Transverse colon (tissue), 4 donors: ENCODE measurements at regions not wholly inside any gene's neighbourhood (a gene's known extent, or its start where the extent isn't known, plus 50 kb on each side); places are given as distances from the start of the nearest gene placed in this dataset.

Source experiments
- DNase-seq: peaks from one replicate; pipeline ENCODE4 v3.0.0-alpha.2; 2019
- H3K27ac ChIP-seq, 4 donors: fragments of 200-600 bp; sonication (generic); 2 replicates each; pipeline ENCODE4 v1.5.1; 2016 to 2018; ENCODE audit warnings: inconsistent platforms in 4 of 4
- H3K27me3 ChIP-seq: fragments of 200-600 bp; sonication (generic); 2 replicates; pipeline ENCODE4 v1.5.1; 2017; ENCODE audit warnings: inconsistent platforms
- H3K36me3 ChIP-seq, 4 donors: fragments of 200-600 bp; sonication (generic); 2 replicates each; pipeline ENCODE4 v1.5.1; 2017 to 2019; ENCODE audit warnings: inconsistent platforms in 4 of 4
- H3K4me1 ChIP-seq, 4 donors: fragments of 200-600 bp; sonication (generic); 2 replicates each; pipeline ENCODE4 v1.5.1; 2017 to 2020; ENCODE audit warnings: inconsistent platforms in 4 of 4
- H3K4me3 ChIP-seq, 4 donors: fragments of 200-600 bp; sonication (generic); 1 replicate in 1 of 4; 2 replicates in 3 of 4; pipeline versions ENCODE4 v1.5.1 to v1.6.1; 2017 to 2019; ENCODE audit warnings: inconsistent platforms in 4 of 4
- H3K9me3 ChIP-seq, 2 donors: fragments of 200-600 bp; sonication (generic); 2 replicates each; pipeline ENCODE4 v1.5.1; 2017 to 2019; ENCODE audit warnings: inconsistent platforms in 2 of 2
- EP300 ChIP-seq: sonication (generic); formaldehyde crosslinking; IDR thresholded peaks from one replicate; pipeline ENCODE4 v1.6.1; 2017; ENCODE audit warnings: antibody characterized with exemption, low read depth
- POLR2A ChIP-seq: fragments of 450-650 bp; IDR thresholded peaks from one replicate; pipeline ENCODE4 v1.6.1; 2016; ENCODE audit warnings: antibody characterized with exemption, mild to moderate bottlenecking, moderate library complexity
- POLR2AphosphoS5 ChIP-seq, 3 donors: sonication (generic); formaldehyde crosslinking; IDR thresholded peaks; one replicate each; pipeline ENCODE4 v1.6.1; 2016; ENCODE audit warnings: antibody characterized with exemption in 3 of 3
- WGBS, 2 donors: methylation state at CpG; one replicate each; pipeline ENCODE4 v1.1.5; 2018; ENCODE audit warnings: low coverage in 1 of 2; 5-methylcytosine and 5-hydroxymethylcytosine counted together
- in situ Hi-C, 4 donors: fragments of 200-750 bp; cut with MboI; loops; one replicate each; pipeline versions ENCODE4 v1.15.0 to v1.15.1; 2017; ENCODE audit warnings: low sequenced_read_pairs in 3 of 4, low pct_ligation_motif_present in 1 of 4, low pct_unique_long_range_greater_than_20kb in 1 of 4
- intact Hi-C: fragments of 100-400 bp; cut with DNase I; formaldehyde crosslinking; loops from one replicate; pipeline ENCODE4 v1.15.1; 2023; ENCODE audit warnings: low total_unique reads
- TF ChIP-seq, protein P1 (sequence below), 5 experiments: fragments of 200-600 bp in 3 of 5; fragments of 450-650 bp in 2 of 5; sonication (generic) in 3 of 5; IDR thresholded peaks; 1 replicate in 2 of 5; 2 replicates in 3 of 5; pipeline ENCODE4 v1.5.1; 2016 to 2017; ENCODE audit warnings: antibody characterized with exemption in 5 of 5, inconsistent platforms in 3 of 5, mild to moderate bottlenecking in 2 of 5, moderate library complexity in 1 of 5

DNA sequence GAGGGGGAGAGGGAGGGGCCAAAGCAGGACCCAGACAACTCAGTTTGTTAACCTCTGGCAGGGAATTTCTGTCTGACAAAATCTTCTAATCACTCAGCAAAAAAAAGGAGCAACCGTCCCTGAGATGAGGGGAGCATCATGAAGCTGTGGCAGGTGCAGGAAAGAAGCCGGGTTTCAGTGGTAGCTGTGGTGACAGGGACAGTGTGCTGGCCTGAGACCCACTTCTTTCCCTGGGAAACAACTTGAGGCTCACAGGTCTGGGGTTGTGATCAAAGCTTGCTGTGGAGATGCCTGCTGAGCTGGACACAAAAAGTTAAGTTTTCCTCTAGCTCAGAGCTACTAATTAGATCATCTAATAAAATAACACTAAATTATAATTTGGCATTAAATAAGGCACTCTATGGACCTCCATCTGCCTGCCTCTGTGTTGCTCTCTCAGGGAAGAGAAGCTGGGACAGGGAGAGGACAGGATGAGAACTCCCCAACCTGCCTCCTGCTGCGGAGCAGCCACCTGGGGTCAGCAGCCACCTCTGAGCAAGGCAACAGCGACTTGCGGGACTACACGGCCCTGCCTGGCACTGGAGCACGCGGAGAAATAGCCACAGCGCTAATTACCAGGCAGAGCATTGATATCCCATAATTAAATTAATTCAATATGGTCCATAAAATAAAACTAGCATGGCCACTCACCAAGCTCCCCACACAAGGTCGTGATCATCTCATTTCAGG, 104.6 kb upstream of the TEX51 start:
- no peak for DNase-seq
- TF ChIP-seq, protein P1, sequence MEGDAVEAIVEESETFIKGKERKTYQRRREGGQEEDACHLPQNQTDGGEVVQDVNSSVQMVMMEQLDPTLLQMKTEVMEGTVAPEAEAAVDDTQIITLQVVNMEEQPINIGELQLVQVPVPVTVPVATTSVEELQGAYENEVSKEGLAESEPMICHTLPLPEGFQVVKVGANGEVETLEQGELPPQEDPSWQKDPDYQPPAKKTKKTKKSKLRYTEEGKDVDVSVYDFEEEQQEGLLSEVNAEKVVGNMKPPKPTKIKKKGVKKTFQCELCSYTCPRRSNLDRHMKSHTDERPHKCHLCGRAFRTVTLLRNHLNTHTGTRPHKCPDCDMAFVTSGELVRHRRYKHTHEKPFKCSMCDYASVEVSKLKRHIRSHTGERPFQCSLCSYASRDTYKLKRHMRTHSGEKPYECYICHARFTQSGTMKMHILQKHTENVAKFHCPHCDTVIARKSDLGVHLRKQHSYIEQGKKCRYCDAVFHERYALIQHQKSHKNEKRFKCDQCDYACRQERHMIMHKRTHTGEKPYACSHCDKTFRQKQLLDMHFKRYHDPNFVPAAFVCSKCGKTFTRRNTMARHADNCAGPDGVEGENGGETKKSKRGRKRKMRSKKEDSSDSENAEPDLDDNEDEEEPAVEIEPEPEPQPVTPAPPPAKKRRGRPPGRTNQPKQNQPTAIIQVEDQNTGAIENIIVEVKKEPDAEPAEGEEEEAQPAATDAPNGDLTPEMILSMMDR (IDR thresholded peaks at IDR 0.05): no peak
- no peak overlapping the region for H3K27ac ChIP-seq
- intact Hi-C loops: no loop called here
- no peak overlapping the region for H3K4me3 ChIP-seq
- no peaks in the 10 kb centered on the region for H3K36me3 ChIP-seq
- H3K27me3 ChIP-seq: peaks cover 11% of the 10 kb centered on the region
- H3K9me3 ChIP-seq: no peaks in the 10 kb centered on the region
- 50% methylated on average over 3 to 10 of the region's 10 CpGs for WGBS, 2 donors
- in situ Hi-C loops: no loop called here
- no peaks in the 10 kb centered on the region for H3K4me1 ChIP-seq

DNA sequence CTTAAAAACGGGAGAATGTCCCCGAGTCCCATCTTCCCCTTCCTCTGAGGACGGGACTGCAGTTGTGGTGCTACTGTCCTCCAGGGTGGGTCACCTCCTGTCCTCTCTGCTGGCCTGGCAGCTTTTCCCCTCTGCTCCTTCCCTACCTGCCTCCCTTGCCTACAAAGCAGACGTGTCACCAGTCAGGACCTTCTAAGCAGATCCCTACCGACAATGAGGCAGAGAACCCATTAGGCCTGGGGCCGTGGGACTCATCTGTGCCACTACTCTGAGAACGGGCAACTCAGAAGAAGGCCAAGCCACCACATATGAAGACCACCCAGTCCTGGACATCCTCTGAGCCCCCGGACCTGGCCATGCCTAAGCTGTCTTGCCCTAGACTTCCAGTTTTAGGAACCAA, 103.0 kb upstream of the TEX51 start:
- intact Hi-C loops: no loop called here
- Histone ChIP-seq H3K27me3 (peaks cover 11% of the 10 kb centered on the region), H3K4me3 (no peak overlapping the region), H3K4me1 (no peaks in the 10 kb centered on the region), H3K27ac (no peak overlapping the region), H3K9me3 (no peaks in the 10 kb centered on the region), H3K36me3 (no peaks in the 10 kb centered on the region)
- no peak for DNase-seq
- WGBS, 2 donors: 89 to 100% methylated on average over 1 to 8 of the region's 8 CpGs
- TF ChIP-seq POLR2A (no peak), POLR2AphosphoS5 (IDR thresholded peaks at IDR 0.05) (no peak), EP300 (no peak)
- in situ Hi-C loops: no loop called here

DNA sequence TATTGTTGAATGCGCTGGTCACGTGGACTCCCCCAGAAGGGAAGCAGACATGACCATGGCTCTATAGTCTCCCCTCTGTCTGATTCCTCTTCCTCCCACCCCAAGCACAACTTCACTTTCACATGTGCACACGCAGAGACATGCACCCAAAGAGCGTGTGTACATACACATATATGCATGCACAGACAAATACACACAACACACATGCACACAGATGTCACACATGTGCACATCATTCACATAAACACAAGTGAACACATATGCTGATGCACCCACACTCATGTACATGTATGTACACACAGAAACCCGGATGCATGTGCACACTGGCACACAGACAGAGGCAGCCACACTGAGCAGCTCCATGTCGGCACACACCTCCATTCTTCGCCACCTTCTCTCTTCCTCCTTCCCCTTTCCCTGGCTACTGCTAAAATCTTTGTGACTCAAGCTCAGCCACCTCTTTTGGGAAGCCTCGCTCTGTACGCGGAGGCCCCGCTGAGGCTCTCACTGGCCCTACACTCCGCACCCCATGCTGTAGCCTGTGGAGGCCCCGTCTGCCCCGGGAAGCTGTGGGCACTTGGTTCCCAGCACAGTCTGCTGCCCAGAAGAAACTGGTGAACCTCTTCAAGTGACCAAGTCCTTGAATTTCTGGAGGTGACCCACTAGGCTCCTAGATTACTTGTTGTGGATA, 101.6 kb upstream of the TEX51 start:
- Histone ChIP-seq H3K27me3 (peaks cover 10% of the 10 kb centered on the region), H3K4me3 (no peak overlapping the region), H3K36me3 (no peaks in the 10 kb centered on the region), H3K27ac (no peak overlapping the region), H3K4me1 (no peaks in the 10 kb centered on the region), H3K9me3 (no peaks in the 10 kb centered on the region)
- WGBS, 2 donors: 83 to 84% methylated on average over 3 to 14 of the region's 14 CpGs
- no peak for DNase-seq
- TF ChIP-seq POLR2AphosphoS5 (IDR thresholded peaks at IDR 0.05) (no peak), POLR2A (no peak), EP300 (no peak)
- TF ChIP-seq, protein P1 (IDR thresholded peaks at IDR 0.05): no peak
- in situ Hi-C loops: no loop called here
- intact Hi-C loops: no loop called here

DNA sequence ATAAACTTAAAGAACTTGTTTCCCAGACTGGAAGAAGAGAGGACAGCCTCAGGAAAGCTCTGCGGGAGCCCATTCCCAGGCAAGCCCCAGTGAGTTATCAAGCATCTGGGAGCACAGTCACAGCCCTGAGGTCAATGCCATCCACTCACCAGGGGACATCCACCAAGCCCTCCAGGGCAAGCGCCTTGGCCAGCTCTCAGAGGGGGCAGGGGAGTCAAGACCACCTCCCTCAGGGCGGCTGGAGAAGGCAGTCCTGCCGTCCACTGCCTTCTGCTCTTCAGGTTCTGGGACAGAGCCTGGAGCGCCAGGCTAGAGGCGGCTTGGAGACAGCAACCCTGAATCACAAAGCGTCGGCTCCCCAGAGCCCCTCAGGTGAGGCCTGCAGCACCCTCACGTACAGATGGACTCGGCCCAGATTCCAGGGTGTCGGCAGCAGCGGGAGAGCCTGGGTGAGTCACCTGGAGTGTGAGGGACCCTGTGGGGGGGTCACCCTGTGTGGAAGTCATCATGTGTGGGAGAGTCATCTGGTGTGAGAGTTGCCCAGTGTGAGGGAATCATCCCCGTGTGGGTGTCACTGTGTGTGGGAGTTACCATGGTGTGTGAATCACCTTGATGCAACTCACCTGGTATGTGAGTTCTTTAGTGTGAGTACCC, 100.9 kb upstream of the TEX51 start:
- no peak overlapping the region for H3K4me3 ChIP-seq
- TF ChIP-seq POLR2AphosphoS5 (IDR thresholded peaks at IDR 0.05): no peak
- no peak for TF ChIP-seq POLR2A
- TF ChIP-seq, protein P1 (IDR thresholded peaks at IDR 0.05): no peak
- TF ChIP-seq EP300: no peak
- DNase-seq: no peak
- H3K36me3 ChIP-seq: no peaks in the 10 kb centered on the region
- intact Hi-C loops: loop anchor here (2.0 kb wide), 1 partner anchor 51 kb away; no protein-coding TSS in a partner anchor
- in situ Hi-C loops: no loop called here
- peaks cover 3% of the 10 kb centered on the region for H3K27me3 ChIP-seq
- no peak overlapping the region for H3K27ac ChIP-seq
- 91% methylated on average over 12 of the region's 13 CpGs; no CpG with 5 or more reads in 1 of the 2 donors for WGBS, 2 donors
- peaks cover 0 to 3% (median 0%) of the 10 kb centered on the region in 4 donors for H3K4me1 ChIP-seq
- no peaks in the 10 kb centered on the region for H3K9me3 ChIP-seq
